Right forelimb (tissue), 1 donor: ENCODE measurements at regions not wholly inside any gene's neighbourhood (a gene's known extent, or its start where the extent isn't known, plus 50 kb on each side); places are given as distances from the start of the nearest gene placed in this dataset.
A peak's percentile ranks its signal among the peaks of the same experiment; 100 is the strongest.

Experiments used
- DNase-seq: peaks from one replicate; pipeline ENCODE4 v3.0.0-alpha.2; 2018

- no peak for DNase-seq
These were observed 268.4 kb downstream of the BCL11B start for GRCh38 chr14:99003646-99004045.

GRCh38 chr14:99004112-99004511, 267.9 kb downstream of the BCL11B start:
- no peak for DNase-seq

- DNase-seq = no peak
These were observed 265.7 kb downstream of the BCL11B start for GRCh38 chr14:99006276-99006675.

GRCh38 chr14:99007795-99008194, 264.2 kb downstream of the BCL11B start:
- DNase-seq = no peak

GRCh38 chr14:99009871-99010270, 262.1 kb downstream of the BCL11B start:
- no peak for DNase-seq

- DNase-seq = no peak
These were observed 260.6 kb downstream of the BCL11B start for GRCh38 chr14:99011385-99011784.

GRCh38 chr14:99012703-99013102, 259.3 kb downstream of the BCL11B start:
- no peak for DNase-seq

- DNase-seq = no peak
These were observed 256.2 kb downstream of the BCL11B start for GRCh38 chr14:99015833-99016232.

GRCh38 chr14:99023371-99023770, 248.6 kb downstream of the BCL11B start:
- no peak for DNase-seq

- DNase-seq = no peak
These were observed 247.1 kb downstream of the BCL11B start for GRCh38 chr14:99024926-99025325.

- no peak for DNase-seq
These were observed 246.6 kb downstream of the BCL11B start for GRCh38 chr14:99025418-99025817.

- no peak for DNase-seq
These were observed 245.5 kb downstream of the BCL11B start for GRCh38 chr14:99026471-99026870.

- no peak for DNase-seq
These were observed 244.0 kb downstream of the BCL11B start for GRCh38 chr14:99028041-99028440.

- DNase-seq = no peak
These were observed 243.5 kb downstream of the BCL11B start for GRCh38 chr14:99028521-99028920.

GRCh38 chr14:99029145-99029915, 242.7 kb downstream of the BCL11B start:
- DNase-seq = no peak

- DNase-seq = no peak
These were observed 242.1 kb downstream of the BCL11B start for GRCh38 chr14:99029916-99030305.

GRCh38 chr14:99030454-99030853, 241.5 kb downstream of the BCL11B start:
- no peak for DNase-seq

GRCh38 chr14:99032759-99033158, 239.2 kb downstream of the BCL11B start:
- DNase-seq = no peak

GRCh38 chr14:99033951-99034350, 238.0 kb downstream of the BCL11B start:
- no peak for DNase-seq

- DNase-seq = no peak
These were observed 237.3 kb downstream of the BCL11B start for GRCh38 chr14:99034711-99035171.

- DNase-seq = no peak
These were observed 236.7 kb downstream of the BCL11B start for GRCh38 chr14:99035268-99035667.

- DNase-seq = peak; percentile 90
These were observed 236.0 kb downstream of the BCL11B start for GRCh38 chr14:99035712-99036610.

- DNase-seq = no peak
These were observed 235.2 kb downstream of the BCL11B start for GRCh38 chr14:99036611-99037293.
